ENCODE measurements at regions not wholly inside any gene's neighbourhood (a gene's known extent, or its start where the extent isn't known, plus 50 kb on each side); places are given as distances from the start of the nearest gene placed in this dataset.

- no peak overlapping the region for H3K4me2 ChIP-seq (ENCODE audit: insufficient read depth, insufficient read length, low read length)
- Mint-ChIP-seq H3K4me3 (no peak overlapping the region), H3K9me3 (peaks cover 0 to 4% of the 10 kb centered on the region in 2 experiments; a peak in 1 of 5 replicates), H3K27me3 (ENCODE audit: low read depth) (no peaks in the 10 kb centered on the region), H3K36me3 (ENCODE audit: insufficient read depth in 1 of 3, low read depth in 3 of 3) (no peaks in the 10 kb centered on the region), H3K27ac (no peak overlapping the region), H3K4me1 (no peaks in the 10 kb centered on the region)
- H3K9ac ChIP-seq (ENCODE audit: extremely low read depth, insufficient read length, low read length), result no peak overlapping the region
- H3K79me1 ChIP-seq (ENCODE audit: insufficient read depth, low read depth, low read length, poor library complexity, severe bottlenecking), result no peaks in the 10 kb centered on the region
- H3K4ac ChIP-seq (ENCODE audit: low read depth, low read length), result no peak overlapping the region
- no peak overlapping the region for H3K56ac ChIP-seq (ENCODE audit: insufficient read length, low read depth, low read length)
- H3K9me3 ChIP-seq (ENCODE audit: control insufficient read depth, low read depth, low read length), result no peaks in the 10 kb centered on the region
- H2AFZ ChIP-seq (ENCODE audit: low read length), result no peak overlapping the region
- DNase-seq, result no peak
- H2BK20ac ChIP-seq (ENCODE audit: low read depth, low read length, poor library complexity, severe bottlenecking), result no peak overlapping the region
- no peaks in the 10 kb centered on the region for H3K23me2 ChIP-seq (ENCODE audit: insufficient read length, low read depth, low read length, poor library complexity, severe bottlenecking)
- H4K8ac ChIP-seq (replicated peaks; ENCODE audit: insufficient read length, low read depth, low read length), result no peak overlapping the region
- no peak overlapping the region for H4K91ac ChIP-seq (ENCODE audit: insufficient read length, low read depth, low read length)
- no peaks in the 10 kb centered on the region for H3K4me1 ChIP-seq (ENCODE audit: insufficient read depth, low read length)
- H3T11ph ChIP-seq (ENCODE audit: low read length), result no peak overlapping the region
- H2BK12ac ChIP-seq (ENCODE audit: insufficient read length, low read depth, low read length), result no peak overlapping the region
- no peak overlapping the region for H3K27ac ChIP-seq (ENCODE audit: insufficient read length, low read depth, low read length)
- no peak overlapping the region for H2AK5ac ChIP-seq (ENCODE audit: insufficient read length, low read length)
- no peak overlapping the region for H3K18ac ChIP-seq (ENCODE audit: insufficient read length, low read depth, low read length)
- no peak overlapping the region for H2BK5ac ChIP-seq (ENCODE audit: insufficient read length, low read length)
- no peak overlapping the region for H3K23ac ChIP-seq (ENCODE audit: insufficient read length, low read depth, low read length)
- no peak overlapping the region for H3K14ac ChIP-seq (ENCODE audit: insufficient read depth, low read length)
- no peak overlapping the region for H4K5ac ChIP-seq (ENCODE audit: insufficient read length, low read depth, low read length)
- no peak overlapping the region for H2BK120ac ChIP-seq (ENCODE audit: low read depth, low read length, poor library complexity, severe bottlenecking)
- TF ChIP-seq CTCF (conservative IDR thresholded peaks at IDR 0.05), result no peak
- no CpG with 5 or more reads among the region's 3 CpGs for WGBS (ENCODE audit: extremely low coverage, insufficient read length, low lambda C conversion rate)
- H4K20me1 ChIP-seq (ENCODE audit: control insufficient read depth, insufficient read depth, insufficient read length), result no peaks in the 10 kb centered on the region
- no peaks in the 10 kb centered on the region for H3K79me2 ChIP-seq (ENCODE audit: insufficient read depth, low read length)
- H2BK15ac ChIP-seq (ENCODE audit: low read depth, low read length), result no peak overlapping the region
- H3K27me3 ChIP-seq (ENCODE audit: insufficient read depth, low read length), result no peaks in the 10 kb centered on the region
Observed at GRCh38 chr10:108187408-108188012, 1023.0 kb upstream of the SORCS1 start.

Measured in H9 (cell line).